K562 (cell line): ENCODE measurements at regions not wholly inside any gene's neighbourhood (a gene's known extent, or its start where the extent isn't known, plus 50 kb on each side); places are given as distances from the start of the nearest gene placed in this dataset.

Experiments
- ATAC-seq: fragments of 200-7000 bp; cut with Tn5 transposase; 3 replicates; pipeline ENCODE4 v1.9.1; 2020; ENCODE audit warnings: moderate library complexity
- BruUV-seq: library from RNA; stranded (reverse); fragments of 400-500 nt; replicated peaks from 2 replicates; lab custom pipeline; 2021; lab: Mats Ljungman, UMichigan
- CTCF ChIA-PET: fragments of 300-600 bp; formaldehyde crosslinking; extraction: SDS; loops from one replicate; lab custom pipeline; 2021; ENCODE audit warnings: low intra/inter-chr PET ratio; lab: Yijun Ruan, JAX
- POLR2A ChIA-PET: fragments of 300-600, 350-650 bp; sonication (Branson Sonifier 250); formaldehyde crosslinking; extraction: SDS; loops from one replicate; lab custom pipeline; 2021; ENCODE audit warnings: antibody characterized with exemption, inconsistent platforms; lab: Yijun Ruan, JAX
- DNase-seq, 4 experiments: peaks; one replicate each; pipeline versions ENCODE4 v3.0.0 to v3.0.0-alpha.2; 2011 to 2018; ENCODE audit warnings: low spot score in 3 of 4, mixed read lengths in 3 of 4; ENCODE audit errors: extremely low read depth in 1 of 4
- FAIRE-seq: peaks from 2 replicates; lab custom pipeline; 2011; peaks lifted over from hg19 to GRCh38; lab: Jason Lieb, UNC
- H2AFZ ChIP-seq: 2 replicates; pipeline ENCODE4 v1.6.0; 2011; ENCODE audit warnings: low read depth, low read length, control low read depth, inconsistent platforms
- H3K27ac ChIP-seq: fragments of 200-600 bp; 3 replicates; pipeline ENCODE4 v1.8.0; 2011; ENCODE audit warnings: low read depth, mild to moderate bottlenecking, control low read depth, inconsistent platforms, low read length, moderate library complexity, mixed read lengths; ENCODE audit errors: extremely low read depth
- H3K27me3 ChIP-seq, 2 experiments: fragments of 300-600 bp in 1 of 2; 2 replicates in 1 of 2; 3 replicates in 1 of 2; pipeline versions ENCODE4 v1.6.0 to v1.8.0; 2011; ENCODE audit warnings: inconsistent platforms in 2 of 2, low read length in 2 of 2, mild to moderate bottlenecking in 1 of 2, mixed read lengths in 1 of 2, moderate library complexity in 1 of 2; ENCODE audit not compliant: control insufficient read depth in 2 of 2, insufficient read depth in 2 of 2
- H3K36me3 ChIP-seq: fragments of 300-600 bp; 3 replicates; pipeline ENCODE4 v1.8.0; 2011; ENCODE audit warnings: mild to moderate bottlenecking, low read length, inconsistent platforms; ENCODE audit not compliant: control insufficient read depth, insufficient read depth
- H3K4me1 ChIP-seq, 2 experiments: fragments of 200-600 bp in 1 of 2; replicated peaks in 1 of 2; 2 replicates in 1 of 2; 3 replicates in 1 of 2; pipeline versions ENCODE4 v1.5.1 to v1.8.0; 2011; ENCODE audit warnings: inconsistent platforms in 2 of 2, low read length in 2 of 2, mild to moderate bottlenecking in 1 of 2, mixed read lengths in 1 of 2, moderate library complexity in 1 of 2; ENCODE audit not compliant: control insufficient read depth in 2 of 2, insufficient read depth in 2 of 2
- H3K4me2 ChIP-seq: 2 replicates; pipeline ENCODE4 v1.6.1; 2011; ENCODE audit warnings: low read length, control low read depth, inconsistent platforms, mixed read lengths; ENCODE audit not compliant: insufficient read depth
- H3K4me3 ChIP-seq: fragments of 200-600 bp; sonication (generic), shearing (Covaris generic); 2 replicates; pipeline ENCODE4 v1.5.1; 2016; ENCODE audit warnings: control low read depth, inconsistent platforms
- H3K79me2 ChIP-seq: fragments of 200-600 bp; 3 replicates; pipeline ENCODE4 v1.8.0; 2011; ENCODE audit warnings: low read length, inconsistent platforms; ENCODE audit not compliant: control insufficient read depth, insufficient read depth
- H3K9ac ChIP-seq, 2 experiments: 2 replicates each; pipeline versions ENCODE4 v1.6.0 to v1.6.1; 2011; ENCODE audit warnings: low read depth in 2 of 2, low read length in 2 of 2, control low read depth in 1 of 2, inconsistent platforms in 1 of 2, mild to moderate bottlenecking in 1 of 2, mixed read lengths in 1 of 2; ENCODE audit not compliant: insufficient read depth in 1 of 2
- H3K9me1 ChIP-seq: one replicate; pipeline ENCODE4 v1.6.0; 2011; ENCODE audit warnings: inconsistent platforms, mild to moderate bottlenecking, low read length, moderate library complexity; ENCODE audit not compliant: control insufficient read depth, insufficient read depth
- H3K9me3 ChIP-seq: replicated peaks from 2 replicates; pipeline ENCODE4 v1.5.1; 2011; ENCODE audit warnings: low read depth, low read length, inconsistent platforms; ENCODE audit not compliant: control insufficient read depth, insufficient read depth
- H4K20me1 ChIP-seq: replicated peaks from 2 replicates; pipeline ENCODE4 v1.6.1; 2011; ENCODE audit warnings: low read length, inconsistent platforms, mixed read lengths; ENCODE audit not compliant: control insufficient read depth, insufficient read depth
- CTBP1 ChIP-seq: fragments of 450-650 bp; IDR thresholded peaks from 2 replicates; pipeline ENCODE4 v1.6.1; 2016; ENCODE audit warnings: borderline replicate concordance
- E2F4 ChIP-seq: sonication (generic); formaldehyde crosslinking; IDR thresholded peaks from 2 replicates; pipeline ENCODE4 v1.8.0; 2022; ENCODE audit warnings: mild to moderate bottlenecking, low read depth, missing genetic modification reagents
- FOXP1 ChIP-seq: sonication (generic); formaldehyde crosslinking; IDR thresholded peaks from 2 replicates; pipeline ENCODE4 v1.8.0; 2022; ENCODE audit warnings: mild to moderate bottlenecking, missing genetic modification reagents
- HNRNPLL ChIP-seq: fragments of 200-400 bp; formaldehyde crosslinking; IDR thresholded peaks from 2 replicates; pipeline ENCODE4 v1.6.1; 2017; ENCODE audit warnings: low read length, low read depth, mild to moderate bottlenecking; ENCODE audit not compliant: poor library complexity, severe bottlenecking
- ZBTB1 ChIP-seq: sonication (generic); formaldehyde crosslinking; IDR thresholded peaks from 2 replicates; pipeline ENCODE4 v1.8.1; 2023; ENCODE audit warnings: missing genetic modification reagents, low read depth, mild to moderate bottlenecking, borderline replicate concordance
- ZBTB11 ChIP-seq, 3 experiments: fragments of 200-800 bp in 1 of 3; fragments of 250-450 bp in 1 of 3; fragments of 450-650 bp in 1 of 3; sonication (Bioruptor Pico) in 1 of 3; sonication (Bioruptor generic) in 1 of 3; formaldehyde crosslinking in 1 of 3; IDR thresholded peaks; 2 replicates each; pipeline versions ENCODE4 v1.6.1 to v1.8.0; 2016 to 2022; ENCODE audit warnings: mild to moderate bottlenecking in 2 of 3, missing genetic modification characterization in 2 of 3, missing compliant biosample characterization in 1 of 3, moderate library complexity in 1 of 3
- ZNF143 ChIP-seq: sonication (generic); formaldehyde crosslinking; IDR thresholded peaks from 2 replicates; pipeline ENCODE4 v1.9.0; 2022; ENCODE audit warnings: mild to moderate bottlenecking, missing genetic modification reagents
- ZNF431 ChIP-seq: sonication (generic); formaldehyde crosslinking; IDR thresholded peaks from 2 replicates; pipeline ENCODE4 v1.8.0; 2022; ENCODE audit warnings: mild to moderate bottlenecking, missing genetic modification reagents
- ZNF592 ChIP-seq: fragments of 450-650 bp; IDR thresholded peaks from 2 replicates; pipeline ENCODE4 v1.6.1; 2017; ENCODE audit warnings: antibody characterized with exemption, mild to moderate bottlenecking
- WGBS: fragments of 100-300 bp; shearing (Covaris generic); methylation state at CpG from one replicate; pipeline ENCODE4 v1.1.6; 2016; ENCODE audit warnings: low coverage, mixed read lengths; ENCODE audit not compliant: insufficient coverage; ENCODE audit errors: missing lambda C conversion rate; 5-methylcytosine and 5-hydroxymethylcytosine counted together
- in situ Hi-C: fragments of 300-500 bp; cut with MboI; formaldehyde crosslinking; loops from 4 replicates; pipeline ENCODE4 v1.15.0; 2018; ENCODE audit warnings: inconsistent platforms, mixed read lengths
- intact Hi-C: fragments of 100-400 bp; cut with micrococcal nuclease; formaldehyde crosslinking; loops from 2 replicates; pipeline ENCODE4 v1.14.2; 2022

GRCh38 chr12:93130366-93131054 is 201.4 kb upstream of the EEA1 start:
- ATAC-seq: no peak
- Histone ChIP-seq H3K4me1 (no peaks in the 10 kb centered on the region), H2AFZ (no peak overlapping the region; the same call in 1 of the 2 replicates)
- 51% methylated on average over 4 of the region's 4 CpGs for WGBS
- TF ChIP-seq ZNF431 (CRISPR knock-in tag) (no peak), FOXP1 (CRISPR knock-in tag) (no peak), ZNF143 (CRISPR knock-in tag) (no peak), ZBTB1 (CRISPR knock-in tag) (no peak), E2F4 (no peak), CTBP1 (no peak), ZNF592 (no peak), HNRNPLL (no peak), ZBTB11 (CRISPR knock-in tag; IDR thresholded peaks at IDR 0.05) (no peak)
- TF ChIP-seq, all 486 proteins: peak for 0
- CTCF ChIA-PET: no interaction called here
- no TSS peak for BruUV-seq
- in situ Hi-C loops (no loop called here), intact Hi-C loops (no loop called here)
- FAIRE-seq (no peak), DNase-seq (no peak)
- no peaks in the 10 kb centered on the region for H3K9me1 ChIP-seq
- no peak overlapping the region for H3K9ac ChIP-seq
- no peak overlapping the region for H3K4me2 ChIP-seq
- H3K27ac ChIP-seq: no peak overlapping the region
- H3K9me3 ChIP-seq: no peaks in the 10 kb centered on the region
- H3K27me3 ChIP-seq: no peaks in the 10 kb centered on the region
- POLR2A ChIA-PET: interaction anchor here (0.9 kb wide), 2 partner anchors 15 to 16 kb away, joined by 3 read pairs; no protein-coding TSS in a partner anchor
- H3K36me3 ChIP-seq: no peaks in the 10 kb centered on the region
- no peaks in the 10 kb centered on the region for H3K79me2 ChIP-seq
- H3K4me3 ChIP-seq: no peak overlapping the region
- H4K20me1 ChIP-seq: no peaks in the 10 kb centered on the region
